Keratinocyte (primary cell): ENCODE measurements at regions not wholly inside any gene's neighbourhood (a gene's known extent, or its start where the extent isn't known, plus 50 kb on each side); places are given as distances from the start of the nearest gene placed in this dataset.

Experiments used
- CTCF ChIP-seq, 3 experiments: IDR thresholded peaks in 1 of 3; conservative IDR thresholded peaks in 1 of 3; optimal IDR thresholded peaks in 1 of 3; 2 replicates in 2 of 3; 3 replicates in 1 of 3; pipeline versions ENCODE3 to v1.5.1; 2011; ENCODE audit warnings: low read length in 3 of 3, mild to moderate bottlenecking in 3 of 3, moderate library complexity in 2 of 3, control low read depth in 1 of 3, inconsistent platforms in 1 of 3; ENCODE audit not compliant: insufficient read depth in 2 of 3; ENCODE audit errors: extremely low read depth in 1 of 3
- EZH2 ChIP-seq: IDR thresholded peaks from one replicate; pipeline ENCODE4 v1.6.1; 2012; ENCODE audit warnings: inconsistent platforms, mild to moderate bottlenecking, low read length, moderate library complexity

GRCh38 chr6:14610141-14610540, 492.6 kb downstream of the CD83 start:
- TF ChIP-seq CTCF (optimal IDR thresholded peaks at IDR 0.05 in 1 of 3, IDR thresholded peaks at IDR 0.05 in 1 of 3, conservative IDR thresholded peaks at IDR 0.05 in 1 of 3; ENCODE audit: extremely low read depth in 1 of 3, insufficient read depth in 2 of 3, low read length in 3 of 3) (no peak), EZH2 (no peak)
